Esophagus muscularis mucosa (tissue), 4 donors: ENCODE measurements at regions not wholly inside any gene's neighbourhood (a gene's known extent, or its start where the extent isn't known, plus 50 kb on each side); places are given as distances from the start of the nearest gene placed in this dataset.

Experiments used
- DNase-seq: peaks from one replicate; pipeline ENCODE4 v3.0.0-alpha.2; 2017; ENCODE audit errors: extremely low spot score
- H3K27ac ChIP-seq, 4 donors: fragments of 200-600 bp; sonication (generic); replicated peaks in 1 of 4; 1 replicate in 3 of 4; 2 replicates in 1 of 4; pipeline ENCODE4 v1.5.1; 2016 to 2019; ENCODE audit warnings: mild to moderate bottlenecking in 1 of 4
- H3K27me3 ChIP-seq, 4 donors: fragments of 200-600 bp; sonication (generic); one replicate each; pipeline versions ENCODE4 v1.5.1 to v1.6.0; 2016 to 2019
- H3K36me3 ChIP-seq, 4 donors: fragments of 200-600 bp; sonication (generic); one replicate each; pipeline ENCODE4 v1.5.1; 2016 to 2019
- H3K4me1 ChIP-seq, 4 donors: fragments of 200-600 bp; sonication (generic); one replicate each; pipeline ENCODE4 v1.5.1; 2016 to 2019
- H3K4me3 ChIP-seq, 4 donors: fragments of 200-600 bp; sonication (generic); 1 replicate in 2 of 4; 2 replicates in 2 of 4; pipeline ENCODE4 v1.5.1; 2016 to 2019; ENCODE audit warnings: mild to moderate bottlenecking in 4 of 4, moderate library complexity in 1 of 4
- H3K9me3 ChIP-seq, 4 donors: fragments of 200-600 bp; sonication (generic); 1 replicate in 3 of 4; 2 replicates in 1 of 4; pipeline ENCODE4 v1.5.1; 2016 to 2019
- EP300 ChIP-seq: sonication (generic); formaldehyde crosslinking; IDR thresholded peaks from one replicate; pipeline ENCODE4 v1.6.1; 2017; ENCODE audit warnings: antibody characterized with exemption
- POLR2A ChIP-seq: fragments of 450-650 bp; IDR thresholded peaks from one replicate; pipeline ENCODE4 v1.6.1; 2017; ENCODE audit warnings: antibody characterized with exemption, moderate library complexity, mild to moderate bottlenecking, low read depth
- POLR2AphosphoS5 ChIP-seq, 2 donors: sonication (generic); formaldehyde crosslinking; IDR thresholded peaks; one replicate each; pipeline ENCODE4 v1.6.1; 2017; ENCODE audit warnings: antibody characterized with exemption in 2 of 2
- WGBS: methylation state at CpG from one replicate; pipeline ENCODE4 v1.1.5; 2018; 5-methylcytosine and 5-hydroxymethylcytosine counted together
- intact Hi-C: fragments of 100-400 bp; cut with DNase I; formaldehyde crosslinking; loops from one replicate; pipeline ENCODE4 v1.15.1; 2023
- TF ChIP-seq, protein P1 (sequence below), 3 experiments: fragments of 200-600 bp in 2 of 3; fragments of 450-650 bp in 1 of 3; sonication (generic) in 2 of 3; IDR thresholded peaks; one replicate each; pipeline ENCODE4 v1.5.1; 2017 to 2019; ENCODE audit warnings: antibody characterized with exemption in 3 of 3, mild to moderate bottlenecking in 2 of 3, moderate library complexity in 1 of 3

DNA sequence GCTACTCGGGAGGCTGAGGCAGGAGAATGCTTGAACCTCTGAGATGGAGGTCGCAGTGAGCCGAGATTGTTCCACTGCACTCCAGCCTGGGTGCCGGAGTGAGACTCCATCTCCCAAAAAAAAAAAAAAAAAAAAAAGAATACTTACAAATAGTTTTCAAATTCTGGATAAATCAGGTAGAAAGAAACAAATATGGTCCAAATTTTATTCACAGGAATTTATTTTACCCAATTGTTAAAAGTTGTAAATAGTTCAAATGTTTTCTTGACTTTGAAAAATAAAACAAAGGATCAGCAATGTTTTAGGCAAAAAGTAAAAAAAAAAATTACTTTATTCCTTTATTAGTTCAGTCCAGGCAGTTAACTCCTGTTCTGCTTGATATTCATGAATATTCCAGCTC lies 172.9 kb upstream of the NAMPT start:
- Histone ChIP-seq H3K4me1 (peaks cover 4 to 9% (median 8%) of the 10 kb centered on the region in 4 donors), H3K27ac (no peak overlapping the region), H3K9me3 (no peaks in the 10 kb centered on the region), H3K36me3 (no peaks in the 10 kb centered on the region), H3K4me3 (no peak overlapping the region), H3K27me3 (no peaks in the 10 kb centered on the region)
- intact Hi-C loops: no loop called here
- TF ChIP-seq, protein P1, sequence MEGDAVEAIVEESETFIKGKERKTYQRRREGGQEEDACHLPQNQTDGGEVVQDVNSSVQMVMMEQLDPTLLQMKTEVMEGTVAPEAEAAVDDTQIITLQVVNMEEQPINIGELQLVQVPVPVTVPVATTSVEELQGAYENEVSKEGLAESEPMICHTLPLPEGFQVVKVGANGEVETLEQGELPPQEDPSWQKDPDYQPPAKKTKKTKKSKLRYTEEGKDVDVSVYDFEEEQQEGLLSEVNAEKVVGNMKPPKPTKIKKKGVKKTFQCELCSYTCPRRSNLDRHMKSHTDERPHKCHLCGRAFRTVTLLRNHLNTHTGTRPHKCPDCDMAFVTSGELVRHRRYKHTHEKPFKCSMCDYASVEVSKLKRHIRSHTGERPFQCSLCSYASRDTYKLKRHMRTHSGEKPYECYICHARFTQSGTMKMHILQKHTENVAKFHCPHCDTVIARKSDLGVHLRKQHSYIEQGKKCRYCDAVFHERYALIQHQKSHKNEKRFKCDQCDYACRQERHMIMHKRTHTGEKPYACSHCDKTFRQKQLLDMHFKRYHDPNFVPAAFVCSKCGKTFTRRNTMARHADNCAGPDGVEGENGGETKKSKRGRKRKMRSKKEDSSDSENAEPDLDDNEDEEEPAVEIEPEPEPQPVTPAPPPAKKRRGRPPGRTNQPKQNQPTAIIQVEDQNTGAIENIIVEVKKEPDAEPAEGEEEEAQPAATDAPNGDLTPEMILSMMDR (IDR thresholded peaks at IDR 0.05): no peak
- TF ChIP-seq EP300 (no peak), POLR2A (no peak), POLR2AphosphoS5 (IDR thresholded peaks at IDR 0.05) (no peak)
- no peak for DNase-seq
- WGBS: 94% methylated on average over 4 of the region's 4 CpGs

DNA sequence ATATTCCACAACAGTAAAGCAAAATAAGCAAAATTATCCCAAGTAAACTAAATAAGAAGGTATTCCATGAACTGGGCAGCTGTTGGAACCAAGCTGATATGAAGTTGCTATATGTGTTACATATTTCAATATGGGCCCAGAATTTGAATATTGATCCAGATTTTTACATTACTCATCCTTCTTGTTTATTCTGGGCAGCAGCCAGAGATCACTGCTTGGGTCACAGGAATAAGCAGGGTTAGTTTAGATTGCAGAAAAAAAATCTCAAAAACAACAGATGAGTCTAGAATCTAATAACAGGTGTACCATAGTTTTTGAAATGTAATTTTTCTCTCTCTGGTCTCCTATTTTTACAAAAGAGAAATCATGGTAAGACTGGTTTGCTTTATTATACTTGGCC lies 171.5 kb upstream of the NAMPT start:
- no peak for DNase-seq
- no peak overlapping the region for H3K27ac ChIP-seq
- H3K4me1 ChIP-seq: no peaks in the 10 kb centered on the region
- TF ChIP-seq, protein P1 (IDR thresholded peaks at IDR 0.05): no peak
- TF ChIP-seq POLR2A (no peak), EP300 (no peak), POLR2AphosphoS5 (IDR thresholded peaks at IDR 0.05) (no peak)
- H3K27me3 ChIP-seq: no peaks in the 10 kb centered on the region
- H3K4me3 ChIP-seq: no peak overlapping the region
- H3K9me3 ChIP-seq: no peaks in the 10 kb centered on the region
- intact Hi-C loops: no loop called here
- no peaks in the 10 kb centered on the region for H3K36me3 ChIP-seq

DNA sequence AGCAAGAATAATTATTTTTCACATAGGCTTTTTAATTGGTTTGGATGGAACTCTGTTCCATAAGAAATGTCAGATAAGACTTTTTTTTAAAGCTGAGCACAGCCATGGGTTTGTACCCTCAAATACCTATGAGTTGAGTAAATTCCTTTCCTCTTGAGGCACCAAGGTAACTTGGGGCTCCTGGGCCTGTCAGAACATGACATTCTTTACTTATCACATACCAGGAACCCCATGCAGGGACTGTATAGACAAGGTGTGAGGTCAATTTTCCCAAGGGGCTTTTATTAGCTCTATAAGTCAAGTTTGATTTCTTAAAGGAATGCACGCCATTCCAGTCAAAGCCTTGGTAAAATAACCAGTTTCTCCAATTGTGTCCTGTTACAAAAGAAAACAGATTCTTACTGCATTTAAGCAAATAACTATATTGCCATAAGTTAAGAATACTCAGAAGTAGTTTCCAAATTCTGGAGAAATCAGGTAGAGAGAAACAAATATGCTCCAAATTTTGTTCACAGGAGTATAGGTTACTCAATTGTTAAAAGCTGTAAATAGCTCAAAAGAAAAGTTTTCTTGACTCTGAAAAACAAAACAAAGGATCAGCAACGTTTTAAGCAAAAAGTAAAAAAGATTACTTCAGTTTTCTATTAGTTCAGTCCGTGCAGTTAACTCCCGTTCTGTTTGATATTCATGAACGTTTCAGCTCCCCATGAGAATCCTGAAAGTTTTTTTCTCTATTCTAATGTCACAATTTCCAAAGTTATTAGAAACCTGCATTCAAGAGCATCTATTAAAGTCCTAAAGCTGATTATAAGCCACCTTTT lies 167.5 kb upstream of the NAMPT start:
- no peak overlapping the region for H3K27ac ChIP-seq
- H3K4me3 ChIP-seq: no peak overlapping the region
- no peaks in the 10 kb centered on the region for H3K27me3 ChIP-seq
- TF ChIP-seq EP300: no peak
- no peak for TF ChIP-seq POLR2A
- no peak for TF ChIP-seq POLR2AphosphoS5 (IDR thresholded peaks at IDR 0.05)
- TF ChIP-seq, protein P1 (IDR thresholded peaks at IDR 0.05): no peak
- H3K4me1 ChIP-seq: no peaks in the 10 kb centered on the region
- no peak for DNase-seq
- 72% methylated on average over 5 of the region's 5 CpGs for WGBS
- no peaks in the 10 kb centered on the region for H3K36me3 ChIP-seq
- intact Hi-C loops: no loop called here
- H3K9me3 ChIP-seq: no peaks in the 10 kb centered on the region

DNA sequence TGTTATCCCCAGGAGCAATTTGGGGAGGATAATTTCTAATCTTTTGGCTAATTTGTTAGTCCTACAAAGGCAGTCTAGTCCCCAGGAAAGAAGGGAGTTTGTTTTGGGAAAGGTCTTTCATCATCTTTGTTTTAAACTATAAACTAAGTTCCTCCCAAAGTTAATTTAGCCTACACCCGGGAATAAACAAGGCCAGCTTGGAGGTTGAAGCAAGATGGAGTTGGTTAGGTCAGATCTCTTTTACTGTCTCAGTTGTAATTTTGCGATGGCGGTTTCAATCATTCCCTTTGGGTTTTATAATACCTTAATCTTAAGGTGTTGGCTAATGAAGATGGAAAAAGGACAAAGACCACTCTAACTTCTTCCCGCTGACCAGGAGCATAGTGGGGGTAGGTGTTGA lies 166.4 kb upstream of the NAMPT start:
- no peak for TF ChIP-seq EP300
- no peak for TF ChIP-seq POLR2A
- TF ChIP-seq, protein P1 (IDR thresholded peaks at IDR 0.05): no peak
- no peak for TF ChIP-seq POLR2AphosphoS5 (IDR thresholded peaks at IDR 0.05)
- no peaks in the 10 kb centered on the region for H3K9me3 ChIP-seq
- no peak for DNase-seq
- no peaks in the 10 kb centered on the region for H3K36me3 ChIP-seq
- 89% methylated on average over 4 of the region's 4 CpGs for WGBS
- H3K27ac ChIP-seq: no peak overlapping the region
- intact Hi-C loops: no loop called here
- no peaks in the 10 kb centered on the region for H3K27me3 ChIP-seq
- no peaks in the 10 kb centered on the region for H3K4me1 ChIP-seq
- no peak overlapping the region for H3K4me3 ChIP-seq

DNA sequence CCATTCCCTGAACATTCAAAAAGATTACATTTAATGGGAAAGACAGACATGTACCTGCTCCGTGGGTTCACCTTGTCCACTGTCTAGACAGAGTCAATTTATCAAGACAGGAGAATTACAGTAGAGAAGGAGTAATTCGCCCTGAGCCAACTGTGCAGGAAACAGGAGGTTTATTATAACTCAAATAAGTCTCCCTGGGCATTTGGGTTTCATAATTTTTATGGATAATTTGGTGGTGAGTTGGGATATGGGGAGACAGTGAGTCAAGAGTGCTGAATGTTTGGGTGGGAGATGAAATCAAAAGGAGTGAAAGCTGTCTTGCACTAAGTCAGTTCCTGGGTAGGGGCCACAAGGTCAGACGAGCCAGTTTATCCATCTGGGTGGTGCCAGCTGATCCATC lies 165.9 kb upstream of the NAMPT start:
- H3K27ac ChIP-seq: no peak overlapping the region
- 83% methylated on average over 3 of the region's 3 CpGs for WGBS
- intact Hi-C loops: no loop called here

More for the DNA sequence above, 165.9 kb upstream of the NAMPT start:
- Histone ChIP-seq H3K4me1 (no peaks in the 10 kb centered on the region), H3K4me3 (no peak overlapping the region), H3K9me3 (no peaks in the 10 kb centered on the region), H3K36me3 (no peaks in the 10 kb centered on the region), H3K27me3 (no peaks in the 10 kb centered on the region)
- DNase-seq: no peak
- TF ChIP-seq EP300 (no peak), POLR2AphosphoS5 (IDR thresholded peaks at IDR 0.05) (no peak), POLR2A (no peak)
- TF ChIP-seq, protein P1 (IDR thresholded peaks at IDR 0.05): no peak
